K562 (cell line): ENCODE measurements at regions not wholly inside any gene's neighbourhood (a gene's known extent, or its start where the extent isn't known, plus 50 kb on each side); places are given as distances from the start of the nearest gene placed in this dataset.

Source experiments
- ATAC-seq: fragments of 200-7000 bp; cut with Tn5 transposase; 3 replicates; pipeline ENCODE4 v1.9.1; 2020; ENCODE audit warnings: moderate library complexity
- BruUV-seq: library from RNA; stranded (reverse); fragments of 400-500 nt; replicated peaks from 2 replicates; lab custom pipeline; 2021; lab: Mats Ljungman, UMichigan
- CTCF ChIA-PET: fragments of 300-600 bp; formaldehyde crosslinking; extraction: SDS; loops from one replicate; lab custom pipeline; 2021; ENCODE audit warnings: low intra/inter-chr PET ratio; lab: Yijun Ruan, JAX
- POLR2A ChIA-PET: fragments of 300-600, 350-650 bp; sonication (Branson Sonifier 250); formaldehyde crosslinking; extraction: SDS; loops from one replicate; lab custom pipeline; 2021; ENCODE audit warnings: antibody characterized with exemption, inconsistent platforms; lab: Yijun Ruan, JAX
- DNase-seq, 4 experiments: peaks; one replicate each; pipeline versions ENCODE4 v3.0.0 to v3.0.0-alpha.2; 2011 to 2018; ENCODE audit warnings: low spot score in 3 of 4, mixed read lengths in 3 of 4; ENCODE audit errors: extremely low read depth in 1 of 4
- FAIRE-seq: peaks from 2 replicates; lab custom pipeline; 2011; peaks lifted over from hg19 to GRCh38; lab: Jason Lieb, UNC
- H2AFZ ChIP-seq: 2 replicates; pipeline ENCODE4 v1.6.0; 2011; ENCODE audit warnings: low read depth, low read length, control low read depth, inconsistent platforms
- H3K27ac ChIP-seq: fragments of 200-600 bp; 3 replicates; pipeline ENCODE4 v1.8.0; 2011; ENCODE audit warnings: low read depth, mild to moderate bottlenecking, control low read depth, inconsistent platforms, low read length, moderate library complexity, mixed read lengths; ENCODE audit errors: extremely low read depth
- H3K27me3 ChIP-seq, 2 experiments: fragments of 300-600 bp in 1 of 2; 2 replicates in 1 of 2; 3 replicates in 1 of 2; pipeline versions ENCODE4 v1.6.0 to v1.8.0; 2011; ENCODE audit warnings: inconsistent platforms in 2 of 2, low read length in 2 of 2, mild to moderate bottlenecking in 1 of 2, mixed read lengths in 1 of 2, moderate library complexity in 1 of 2; ENCODE audit not compliant: control insufficient read depth in 2 of 2, insufficient read depth in 2 of 2
- H3K36me3 ChIP-seq: fragments of 300-600 bp; 3 replicates; pipeline ENCODE4 v1.8.0; 2011; ENCODE audit warnings: mild to moderate bottlenecking, low read length, inconsistent platforms; ENCODE audit not compliant: control insufficient read depth, insufficient read depth
- H3K4me1 ChIP-seq, 2 experiments: fragments of 200-600 bp in 1 of 2; replicated peaks in 1 of 2; 2 replicates in 1 of 2; 3 replicates in 1 of 2; pipeline versions ENCODE4 v1.5.1 to v1.8.0; 2011; ENCODE audit warnings: inconsistent platforms in 2 of 2, low read length in 2 of 2, mild to moderate bottlenecking in 1 of 2, mixed read lengths in 1 of 2, moderate library complexity in 1 of 2; ENCODE audit not compliant: control insufficient read depth in 2 of 2, insufficient read depth in 2 of 2
- H3K4me2 ChIP-seq: 2 replicates; pipeline ENCODE4 v1.6.1; 2011; ENCODE audit warnings: low read length, control low read depth, inconsistent platforms, mixed read lengths; ENCODE audit not compliant: insufficient read depth
- H3K4me3 ChIP-seq: fragments of 200-600 bp; sonication (generic), shearing (Covaris generic); 2 replicates; pipeline ENCODE4 v1.5.1; 2016; ENCODE audit warnings: control low read depth, inconsistent platforms
- H3K79me2 ChIP-seq: fragments of 200-600 bp; 3 replicates; pipeline ENCODE4 v1.8.0; 2011; ENCODE audit warnings: low read length, inconsistent platforms; ENCODE audit not compliant: control insufficient read depth, insufficient read depth
- H3K9ac ChIP-seq, 2 experiments: 2 replicates each; pipeline versions ENCODE4 v1.6.0 to v1.6.1; 2011; ENCODE audit warnings: low read depth in 2 of 2, low read length in 2 of 2, control low read depth in 1 of 2, inconsistent platforms in 1 of 2, mild to moderate bottlenecking in 1 of 2, mixed read lengths in 1 of 2; ENCODE audit not compliant: insufficient read depth in 1 of 2
- H3K9me1 ChIP-seq: one replicate; pipeline ENCODE4 v1.6.0; 2011; ENCODE audit warnings: inconsistent platforms, mild to moderate bottlenecking, low read length, moderate library complexity; ENCODE audit not compliant: control insufficient read depth, insufficient read depth
- H3K9me3 ChIP-seq: replicated peaks from 2 replicates; pipeline ENCODE4 v1.5.1; 2011; ENCODE audit warnings: low read depth, low read length, inconsistent platforms; ENCODE audit not compliant: control insufficient read depth, insufficient read depth
- H4K20me1 ChIP-seq: replicated peaks from 2 replicates; pipeline ENCODE4 v1.6.1; 2011; ENCODE audit warnings: low read length, inconsistent platforms, mixed read lengths; ENCODE audit not compliant: control insufficient read depth, insufficient read depth
- ADNP ChIP-seq: fragments of 200-800 bp; sonication (Bioruptor generic); IDR thresholded peaks from 2 replicates; pipeline ENCODE4 v1.6.1; 2016; ENCODE audit warnings: missing genetic modification characterization, missing compliant biosample characterization
- ARID4B ChIP-seq: sonication (generic); formaldehyde crosslinking; IDR thresholded peaks from 2 replicates; pipeline ENCODE4 v1.8.0; 2022; ENCODE audit warnings: mild to moderate bottlenecking, missing genetic modification reagents
- ETV6 ChIP-seq, 3 experiments: fragments of 150-350 bp in 1 of 3; sonication (generic) in 1 of 3; formaldehyde crosslinking in 1 of 3; IDR thresholded peaks; 2 replicates each; pipeline versions ENCODE4 v1.6.1 to v1.8.0; 2014 to 2022; ENCODE audit warnings: borderline replicate concordance in 2 of 3, low read depth in 2 of 3, antibody characterized with exemption in 1 of 3, low read length in 1 of 3, mild to moderate bottlenecking in 1 of 3, missing genetic modification reagents in 1 of 3
- EZH2 ChIP-seq: IDR thresholded peaks from 2 replicates; pipeline ENCODE4 v1.6.1; 2012; ENCODE audit warnings: low read depth, mild to moderate bottlenecking, inconsistent platforms, low read length, borderline replicate concordance
- FOXA1 ChIP-seq: fragments of 450-650 bp; IDR thresholded peaks from 2 replicates; pipeline ENCODE4 v1.6.1; 2016; ENCODE audit warnings: mild to moderate bottlenecking, borderline replicate concordance
- HMG20B ChIP-seq: fragments of 250-450 bp; sonication (Bioruptor Pico); IDR thresholded peaks from 2 replicates; pipeline ENCODE4 v1.5.0; 2021; ENCODE audit warnings: mild to moderate bottlenecking
- KDM4B ChIP-seq, 2 experiments: fragments of 450-650 bp in 1 of 2; sonication (generic) in 1 of 2; IDR thresholded peaks; 2 replicates each; pipeline ENCODE4 v1.6.1; 2016 to 2017; ENCODE audit warnings: borderline replicate concordance in 2 of 2, antibody characterized with exemption in 1 of 2, low read depth in 1 of 2, mild to moderate bottlenecking in 1 of 2
- MTA3 ChIP-seq: fragments of 450-650 bp; formaldehyde crosslinking; IDR thresholded peaks from 2 replicates; pipeline ENCODE4 v1.6.1; 2017; ENCODE audit warnings: mild to moderate bottlenecking, borderline replicate concordance
- RFX1 ChIP-seq: fragments of 450-650 bp; IDR thresholded peaks from 2 replicates; pipeline ENCODE4 v1.6.1; 2016; ENCODE audit warnings: mild to moderate bottlenecking, moderate library complexity
- TRIM28 ChIP-seq: fragments of 450-650 bp; IDR thresholded peaks from 2 replicates; pipeline ENCODE4 v1.6.1; 2017
- USF2 ChIP-seq: sonication (generic); formaldehyde crosslinking; IDR thresholded peaks from 2 replicates; pipeline ENCODE4 v1.5.0; 2020; ENCODE audit warnings: missing genetic modification reagents
- ZNF77 ChIP-seq: fragments of 250-450 bp; sonication (Bioruptor Pico); IDR thresholded peaks from 2 replicates; pipeline ENCODE4 v1.5.0; 2020
- in situ Hi-C: fragments of 300-500 bp; cut with MboI; formaldehyde crosslinking; loops from 4 replicates; pipeline ENCODE4 v1.15.0; 2018; ENCODE audit warnings: inconsistent platforms, mixed read lengths
- intact Hi-C: fragments of 100-400 bp; cut with micrococcal nuclease; formaldehyde crosslinking; loops from 2 replicates; pipeline ENCODE4 v1.14.2; 2022
- TF ChIP-seq, protein P1 (sequence below), 2 experiments: IDR thresholded peaks; 2 replicates each; pipeline ENCODE4 v1.6.1; 2011; ENCODE audit warnings: borderline replicate concordance in 1 of 2, control low read depth in 1 of 2, low read depth in 1 of 2, low read length in 1 of 2, mild to moderate bottlenecking in 1 of 2, mixed read lengths in 1 of 2, moderate library complexity in 1 of 2; ENCODE audit not compliant: insufficient read depth in 1 of 2, insufficient read length in 1 of 2, poor library complexity in 1 of 2, severe bottlenecking in 1 of 2; ENCODE audit errors: extremely low read depth in 1 of 2
- TF ChIP-seq, protein P2 (sequence below): fragments of 250-450 bp; sonication (Bioruptor Pico); IDR thresholded peaks from 2 replicates; pipeline ENCODE4 v1.8.0; 2021; ENCODE audit warnings: borderline replicate concordance, mild to moderate bottlenecking, moderate library complexity; ENCODE audit not compliant: poor library complexity, severe bottlenecking

GRCh38 chr13:93007928-93008327, 218.7 kb upstream of the GPC6 start:
- ATAC-seq, result no peak
- intact Hi-C loops (no loop called here), in situ Hi-C loops (no loop called here)
- Histone ChIP-seq H3K79me2 (no peaks in the 10 kb centered on the region), H3K9ac (no peak overlapping the region), H3K27ac (no peak overlapping the region), H2AFZ (no peak overlapping the region), H3K4me3 (no peak overlapping the region), H3K4me2 (no peak overlapping the region), H3K4me1 (no peaks in the 10 kb centered on the region), H4K20me1 (no peaks in the 10 kb centered on the region), H3K9me1 (no peaks in the 10 kb centered on the region), H3K36me3 (no peaks in the 10 kb centered on the region), H3K27me3 (no peaks in the 10 kb centered on the region), H3K9me3 (no peaks in the 10 kb centered on the region)
- DNase-seq, result no peak
- CTCF ChIA-PET, result no interaction called here
- no TSS peak for BruUV-seq
- POLR2A ChIA-PET, result no interaction called here
- no peak for FAIRE-seq
- TF ChIP-seq ADNP (tag), result no peak
- TF ChIP-seq, protein P1, sequence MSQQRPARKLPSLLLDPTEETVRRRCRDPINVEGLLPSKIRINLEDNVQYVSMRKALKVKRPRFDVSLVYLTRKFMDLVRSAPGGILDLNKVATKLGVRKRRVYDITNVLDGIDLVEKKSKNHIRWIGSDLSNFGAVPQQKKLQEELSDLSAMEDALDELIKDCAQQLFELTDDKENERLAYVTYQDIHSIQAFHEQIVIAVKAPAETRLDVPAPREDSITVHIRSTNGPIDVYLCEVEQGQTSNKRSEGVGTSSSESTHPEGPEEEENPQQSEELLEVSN (IDR thresholded peaks at IDR 0.05; ENCODE audit: borderline replicate concordance in 1 of 2, extremely low read depth in 1 of 2, insufficient read depth in 1 of 2, insufficient read length in 1 of 2, low read depth in 1 of 2, low read length in 1 of 2, poor library complexity in 1 of 2, severe bottlenecking in 1 of 2), result no peak
- TF ChIP-seq, protein P2, sequence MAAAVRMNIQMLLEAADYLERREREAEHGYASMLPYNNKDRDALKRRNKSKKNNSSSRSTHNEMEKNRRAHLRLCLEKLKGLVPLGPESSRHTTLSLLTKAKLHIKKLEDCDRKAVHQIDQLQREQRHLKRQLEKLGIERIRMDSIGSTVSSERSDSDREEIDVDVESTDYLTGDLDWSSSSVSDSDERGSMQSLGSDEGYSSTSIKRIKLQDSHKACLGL (CRISPR knock-in tag), result no peak
- no peak for TF ChIP-seq FOXA1
- TF ChIP-seq RFX1, result no peak
- no peak for TF ChIP-seq ARID4B (CRISPR knock-in tag)
- no peak for TF ChIP-seq MTA3
- no peak for TF ChIP-seq EZH2
- TF ChIP-seq KDM4B (IDR thresholded peaks at IDR 0.05; ENCODE audit: borderline replicate concordance in 2 of 2, low read depth in 1 of 2), result no peak
- TF ChIP-seq ZNF77 (CRISPR knock-in tag), result no peak
- no peak for TF ChIP-seq TRIM28
- no peak for TF ChIP-seq HMG20B
- no peak for TF ChIP-seq ETV6 (IDR thresholded peaks at IDR 0.05; ENCODE audit: borderline replicate concordance in 1 of 2, low read depth in 2 of 2, low read length in 1 of 2)
- no peak for TF ChIP-seq ETV6 (CRISPR knock-in tag; IDR thresholded peaks at IDR 0.05; ENCODE audit: borderline replicate concordance)
- TF ChIP-seq USF2 (CRISPR knock-in tag), result no peak
